ENCODE measurements at regions not wholly inside any gene's neighbourhood (a gene's known extent, or its start where the extent isn't known, plus 50 kb on each side); places are given as distances from the start of the nearest gene placed in this dataset.
A peak's percentile ranks its signal among the peaks of the same experiment; 100 is the strongest.

DNA sequence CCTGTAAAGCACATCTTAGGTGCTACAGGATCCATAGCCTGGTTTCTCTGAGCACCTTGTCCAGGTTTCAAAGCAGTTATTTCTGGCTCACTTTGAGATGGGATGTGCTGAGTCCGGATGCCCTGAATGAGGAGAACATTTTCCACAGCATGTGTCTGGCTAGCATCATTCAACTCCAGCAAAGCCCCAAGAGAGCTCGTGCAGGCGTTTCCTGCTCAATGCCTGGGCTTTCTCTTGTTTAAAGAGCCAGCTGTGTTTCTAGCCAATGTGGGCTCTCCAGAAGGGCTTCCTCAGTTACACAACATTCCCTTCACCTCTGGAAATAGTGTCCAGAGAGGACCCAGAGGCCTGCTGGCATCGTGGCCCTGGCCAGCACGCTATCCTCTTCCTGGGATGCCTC, 411.7 kb downstream of the DMAC1 start:
- no peak for DNase-seq

DNA sequence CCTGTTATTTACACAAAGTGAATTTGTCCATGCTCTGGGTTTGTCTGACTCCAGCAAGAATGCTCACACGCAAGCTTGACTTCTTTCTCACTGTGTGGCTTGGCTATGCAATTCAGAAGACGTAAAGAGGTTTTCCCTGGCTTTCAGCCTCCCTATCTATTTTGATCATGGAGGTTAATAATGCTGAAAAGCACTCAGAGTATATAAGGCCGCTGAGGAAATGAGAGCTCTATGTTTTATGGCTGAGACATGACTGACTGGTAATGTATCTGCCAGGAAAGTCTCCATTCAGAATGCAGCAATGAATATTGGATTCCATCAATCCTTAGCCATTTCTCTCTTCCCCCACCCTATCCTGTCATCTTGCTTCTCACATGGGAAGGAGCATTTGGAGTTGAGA, 417.3 kb downstream of the DMAC1 start:
- no peak for DNase-seq

DNA sequence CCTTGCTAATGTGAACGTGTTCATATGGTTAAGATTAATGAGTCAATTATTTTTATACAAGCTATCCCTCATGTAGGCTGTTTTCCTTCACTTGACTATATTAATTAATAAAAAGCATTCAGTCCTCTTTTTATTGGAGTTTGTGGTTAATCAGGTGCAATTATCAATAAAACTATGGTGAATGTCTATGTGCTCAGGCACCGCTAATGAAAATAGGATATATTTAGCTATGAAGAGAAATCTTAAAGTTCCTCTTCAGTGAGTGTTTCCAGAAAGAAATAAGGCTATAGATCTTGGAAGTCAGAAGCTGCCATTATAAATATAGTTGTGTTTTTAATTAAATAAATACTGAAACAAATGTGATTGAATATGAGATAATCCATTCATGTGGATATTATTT, 422.1 kb downstream of the DMAC1 start:
- no peak for DNase-seq

DNA sequence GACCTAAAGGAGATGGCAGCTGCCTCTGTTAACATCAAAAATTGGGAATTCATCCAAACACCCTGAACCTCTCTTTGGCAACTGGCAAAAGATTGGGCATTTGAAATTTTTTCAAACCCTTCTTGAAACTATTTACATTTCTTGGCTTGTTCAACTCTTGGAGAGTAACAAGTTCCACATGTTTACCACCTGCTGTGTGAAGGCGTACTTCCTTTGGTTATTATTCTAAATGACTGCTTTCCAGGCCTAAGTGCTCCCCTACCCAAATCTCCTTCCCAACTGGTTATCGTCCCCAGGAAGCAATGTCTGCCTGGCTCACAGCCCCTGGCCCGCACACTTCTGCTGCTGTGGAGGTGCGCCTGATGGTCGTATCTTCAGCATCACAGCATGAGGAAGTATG, 422.7 kb downstream of the DMAC1 start:
- DNase-seq, result no peak

DNA sequence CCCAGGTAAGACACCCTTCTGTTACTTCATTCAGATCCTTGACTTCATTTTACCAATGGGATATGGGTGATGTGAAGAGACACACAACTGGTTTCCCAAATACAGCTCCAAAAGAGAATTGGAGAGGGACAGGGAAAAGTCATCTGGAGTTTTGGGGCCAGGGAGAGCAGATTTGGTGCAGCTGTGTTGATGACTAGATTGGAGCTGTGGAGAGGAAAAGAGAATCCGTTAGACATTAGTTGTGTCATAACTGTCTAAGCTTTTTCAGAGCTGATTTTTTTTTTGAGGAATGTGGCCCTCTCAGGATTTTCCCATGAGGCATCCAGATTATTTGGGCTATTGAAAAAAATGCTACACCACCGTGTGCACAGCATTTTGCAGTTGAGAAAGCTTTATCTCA, 423.4 kb downstream of the DMAC1 start:
- no peak for DNase-seq

DNA sequence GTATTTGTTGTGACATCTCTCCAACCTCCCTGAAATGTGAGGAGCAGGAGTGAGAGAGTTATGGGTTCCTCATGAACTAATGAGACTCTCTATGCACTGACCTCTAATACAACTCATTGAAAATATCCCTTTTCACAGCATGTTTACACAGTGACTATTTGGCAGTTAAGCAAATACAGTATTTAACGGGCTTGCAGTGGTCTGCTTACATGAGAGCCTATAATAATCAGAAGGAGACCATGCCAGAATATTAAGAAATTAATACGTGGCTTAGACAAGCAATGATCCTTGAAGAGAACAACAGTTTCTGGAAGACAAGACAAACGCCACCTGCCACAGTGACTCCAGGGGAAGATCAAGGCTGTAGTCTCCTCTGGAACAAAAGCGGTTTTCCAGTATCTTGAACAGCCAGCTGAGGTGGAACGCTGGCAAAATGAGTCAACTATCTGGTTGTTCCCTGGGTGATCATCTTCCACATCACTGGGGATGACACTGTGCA, 424.5 kb downstream of the DMAC1 start:
- peak; percentile 73 for DNase-seq

DNA sequence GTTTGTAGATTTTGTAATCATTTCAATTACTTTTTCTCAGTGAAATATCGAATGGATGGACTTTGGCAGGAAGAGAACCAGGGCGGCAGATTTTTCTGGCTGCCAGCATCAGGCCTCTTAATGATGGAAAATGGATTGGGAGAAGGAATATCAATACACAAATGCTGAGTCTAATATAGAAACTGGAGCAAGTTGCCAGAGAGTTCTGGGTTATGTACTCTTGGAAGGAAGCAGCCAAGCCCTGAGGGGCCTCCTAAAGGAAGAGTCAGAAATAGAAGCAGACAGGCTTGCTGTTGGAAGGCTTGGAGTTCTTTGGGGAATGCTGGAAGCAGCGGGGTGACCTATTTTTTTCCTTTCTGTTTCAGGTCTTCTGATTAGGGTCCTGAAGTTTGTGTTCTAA, 428.6 kb downstream of the DMAC1 start:
- DNase-seq, result no peak

DNA sequence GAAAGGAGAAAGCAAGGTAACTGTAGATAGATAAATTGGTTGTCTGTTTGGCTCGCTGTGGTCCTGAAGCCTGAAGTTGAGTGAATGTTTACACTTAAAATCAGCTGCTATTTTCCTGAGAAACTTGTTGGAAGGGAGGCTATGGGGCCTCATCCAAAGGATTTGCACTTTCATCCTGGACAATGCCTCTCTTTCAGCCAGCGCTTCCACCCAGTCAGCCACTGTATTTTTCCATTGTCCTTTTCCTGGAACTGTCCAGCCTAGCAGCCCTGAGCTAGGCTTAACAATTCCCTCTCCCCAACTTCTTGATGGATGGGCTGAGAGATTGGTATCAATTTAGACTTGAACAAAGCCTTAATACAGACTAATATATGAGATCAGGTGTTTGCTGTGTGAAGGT, 429.2 kb downstream of the DMAC1 start:
- DNase-seq, result no peak

DNA sequence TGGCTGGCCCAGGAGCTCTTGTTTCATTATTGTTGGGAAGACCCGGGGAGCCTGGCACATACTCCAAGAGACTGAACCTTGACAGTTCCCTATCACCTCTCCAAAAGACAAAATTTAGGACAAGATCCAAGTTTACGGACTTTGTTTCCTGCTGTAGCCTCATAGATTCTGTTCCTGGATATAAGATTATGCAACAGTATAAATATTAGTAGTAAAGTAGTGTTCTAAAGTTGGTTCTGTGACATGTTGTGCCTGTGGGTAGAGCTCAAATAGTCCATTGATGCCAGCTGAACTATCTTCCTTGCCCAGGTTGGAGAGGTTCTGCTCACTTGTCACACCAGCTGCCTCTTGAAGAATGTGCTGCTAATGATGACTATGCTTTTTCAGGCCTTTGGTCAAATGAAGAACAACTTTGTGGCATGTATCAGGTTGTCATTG, 430.2 kb downstream of the DMAC1 start:
- DNase-seq, result no peak

DNA sequence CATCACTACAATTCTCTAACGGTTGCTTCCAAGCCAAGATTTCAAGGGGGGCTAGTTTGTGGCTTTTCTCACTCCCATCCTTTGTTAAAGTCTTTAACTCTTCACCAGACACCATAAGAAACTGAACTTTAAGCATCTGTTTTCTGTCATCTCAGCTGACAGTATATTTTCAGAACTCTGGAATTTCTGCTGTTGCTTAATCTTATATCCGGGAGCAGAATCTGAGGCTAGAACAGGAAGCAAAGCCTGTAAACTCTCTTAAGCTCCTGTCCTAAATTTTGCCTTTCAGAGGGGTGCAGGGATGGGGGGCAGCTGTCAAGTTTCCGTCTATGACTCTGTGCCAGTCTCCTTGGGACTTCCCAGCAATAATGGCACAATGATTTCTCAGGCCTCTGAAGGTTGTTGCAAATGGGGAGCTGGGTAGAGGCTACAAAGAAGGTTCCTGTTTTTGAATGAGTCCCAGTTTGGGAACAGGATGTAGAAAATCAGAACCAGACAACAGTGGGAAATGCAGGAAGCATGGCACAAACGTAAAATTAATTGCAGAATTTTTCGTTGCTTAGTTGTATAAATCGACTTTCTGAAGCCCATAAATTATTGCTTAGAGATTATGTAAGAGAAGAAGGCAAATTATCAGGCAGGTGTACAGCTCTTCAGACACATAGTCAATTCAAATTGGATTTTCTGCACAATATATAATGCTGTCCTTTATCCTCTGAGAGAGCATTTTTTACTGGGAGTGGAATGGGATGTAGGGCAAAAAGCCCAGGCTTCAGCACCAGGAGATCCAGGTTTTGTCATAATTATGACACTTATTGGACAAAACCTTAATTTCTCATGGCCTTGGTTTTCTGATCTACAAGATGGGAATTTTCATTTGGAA, 430.9 kb downstream of the DMAC1 start:
- peak; percentile 14 for DNase-seq

DNA sequence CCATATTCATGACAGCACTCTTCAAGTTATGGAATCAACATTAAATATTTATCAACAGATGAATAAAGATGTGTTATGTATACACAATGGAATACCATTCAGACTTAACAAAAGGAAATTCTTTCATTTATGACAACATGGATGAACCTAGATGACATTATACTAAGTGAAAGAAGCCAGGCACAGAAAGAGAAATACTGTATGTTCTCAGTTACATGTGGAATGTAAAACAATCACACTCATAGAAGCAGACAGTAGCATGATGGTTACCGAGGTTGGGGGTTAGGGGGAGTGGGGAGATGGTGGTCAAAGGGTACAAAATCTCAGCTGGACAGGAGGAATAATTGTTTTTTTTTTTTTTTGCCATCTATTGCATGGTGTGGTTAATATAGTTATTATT, 431.9 kb downstream of the DMAC1 start:
- DNase-seq, result no peak

DNA sequence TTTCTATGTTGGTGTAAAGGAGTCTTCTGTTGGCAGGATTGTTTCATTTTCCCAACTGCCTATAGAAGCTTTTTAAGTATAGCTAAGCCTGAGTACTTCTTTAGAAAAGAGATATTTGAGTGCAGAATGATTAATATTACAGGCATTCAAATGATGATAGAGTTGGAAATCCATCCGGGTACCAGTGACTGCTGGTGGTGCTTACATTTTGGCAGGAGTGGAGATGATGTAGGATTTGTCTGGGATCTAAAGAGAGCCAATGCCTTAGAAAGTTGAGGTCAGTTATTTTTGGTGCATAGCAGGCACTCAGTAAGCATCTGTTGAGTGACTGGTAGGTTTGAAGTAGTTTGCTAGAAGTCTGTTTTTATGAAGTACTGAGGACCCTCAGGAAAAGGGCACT, 433.5 kb downstream of the DMAC1 start:
- DNase-seq, result no peak

DNA sequence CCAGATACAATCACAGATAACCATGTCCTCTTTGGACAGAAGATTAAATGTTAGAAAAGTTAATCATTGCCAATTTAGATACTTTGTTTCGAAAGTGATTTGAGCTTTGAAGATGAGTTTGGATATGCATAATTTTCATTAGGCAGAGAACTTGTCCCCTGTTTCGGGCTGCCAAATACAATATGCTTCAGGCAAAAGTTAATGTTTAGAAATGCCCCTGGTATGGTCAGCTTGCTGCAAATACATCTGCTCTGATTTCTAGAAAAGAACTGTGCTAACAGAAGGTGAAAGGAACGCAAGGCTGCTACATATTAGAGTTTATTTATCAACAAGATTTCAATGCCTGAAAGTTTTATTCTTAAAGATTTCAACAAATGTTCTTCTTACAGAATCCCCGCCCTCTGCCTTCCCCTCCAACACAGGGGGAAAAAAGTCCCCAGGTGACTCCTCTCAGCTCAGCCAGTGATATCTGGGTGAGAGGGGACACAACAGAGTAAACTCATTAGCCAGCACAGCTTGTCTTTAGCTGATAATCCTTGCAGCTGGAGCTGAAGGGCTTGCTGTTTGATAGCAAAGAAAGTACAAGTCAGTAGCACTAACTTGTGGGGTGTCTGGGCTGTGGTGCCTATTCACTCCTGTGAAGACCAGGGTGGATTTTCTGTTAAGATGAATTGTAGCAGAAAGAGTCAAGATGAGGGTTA, 435.7 kb downstream of the DMAC1 start:
- DNase-seq, result no peak

DNA sequence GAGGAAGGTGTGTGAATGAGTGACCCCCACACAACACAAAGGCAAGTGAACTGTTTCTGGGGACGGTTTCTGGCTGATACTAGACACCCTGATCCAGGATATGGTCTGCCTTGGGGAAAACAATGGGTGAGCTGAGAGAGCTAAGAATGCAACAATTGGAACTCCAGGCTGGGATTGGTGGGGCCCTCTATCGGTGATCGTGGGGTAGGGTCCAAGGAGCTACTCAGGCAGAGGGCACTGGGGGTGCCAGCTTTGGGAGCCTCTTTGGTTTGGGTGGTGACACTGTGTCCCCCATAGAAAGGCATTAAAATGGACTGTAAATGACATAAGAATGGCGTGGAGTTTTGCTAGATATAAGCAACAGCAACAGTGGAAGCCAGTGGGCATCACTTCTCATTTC, 439.1 kb downstream of the DMAC1 start:
- no peak for DNase-seq

DNA sequence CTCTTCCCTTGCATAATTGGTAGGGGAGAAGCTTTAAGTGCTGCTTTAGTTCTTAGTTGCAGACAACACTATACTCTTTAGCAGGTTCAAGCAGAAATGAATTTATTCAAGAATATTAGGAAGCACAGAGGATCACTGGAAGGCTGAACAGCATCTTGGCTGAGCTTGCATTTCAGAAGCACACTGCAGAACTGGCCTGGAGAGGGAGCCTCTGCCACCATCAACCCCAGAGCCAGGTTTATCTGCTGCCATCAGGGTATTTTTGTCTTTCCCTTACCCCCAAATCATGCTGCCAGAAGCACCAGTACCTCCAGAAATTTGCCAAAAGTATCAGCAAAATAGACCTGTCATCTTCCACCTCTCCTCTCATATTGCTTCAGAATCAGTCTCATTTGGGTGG, 440.7 kb downstream of the DMAC1 start:
- DNase-seq, result no peak

DNA sequence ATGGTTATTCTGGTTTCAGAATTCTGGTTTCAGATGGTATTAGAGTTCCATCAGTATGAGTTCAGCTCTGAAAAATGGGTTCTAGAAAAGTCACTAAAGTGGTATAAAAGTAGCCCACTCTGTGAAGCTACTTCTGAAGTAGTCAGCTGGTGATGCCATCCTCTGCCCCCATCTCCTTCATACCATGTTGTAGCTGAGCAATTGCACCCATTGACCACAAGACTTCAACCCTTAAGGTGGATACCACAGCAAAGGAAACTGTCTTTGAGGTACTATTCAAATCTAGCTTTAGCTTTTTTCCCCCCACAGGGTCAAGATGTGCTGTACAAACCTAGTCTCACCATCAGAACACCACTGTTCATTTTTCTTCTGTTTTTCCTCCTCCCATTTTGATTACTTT, 444.9 kb downstream of the DMAC1 start:
- DNase-seq, result no peak

DNA sequence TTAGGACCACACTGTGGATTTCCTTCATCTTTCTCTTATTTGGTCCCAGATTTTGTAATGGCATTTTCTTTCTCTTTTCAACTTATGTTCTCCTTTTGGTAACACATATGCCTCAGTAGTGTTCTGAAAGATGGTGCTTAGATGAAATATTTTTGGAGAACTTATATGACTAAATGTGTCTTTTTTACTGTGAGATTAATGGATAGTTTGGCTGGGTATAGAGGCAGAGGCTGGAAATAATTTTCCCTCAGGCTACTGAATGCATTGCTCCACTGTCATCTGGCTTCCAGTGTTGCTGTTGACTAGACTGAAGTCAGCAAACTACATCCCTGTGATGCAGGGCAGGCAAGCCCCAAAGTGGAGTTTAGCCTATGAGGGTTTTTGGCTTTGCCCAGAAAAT, 450.9 kb downstream of the DMAC1 start:
- DNase-seq, result no peak

DNA sequence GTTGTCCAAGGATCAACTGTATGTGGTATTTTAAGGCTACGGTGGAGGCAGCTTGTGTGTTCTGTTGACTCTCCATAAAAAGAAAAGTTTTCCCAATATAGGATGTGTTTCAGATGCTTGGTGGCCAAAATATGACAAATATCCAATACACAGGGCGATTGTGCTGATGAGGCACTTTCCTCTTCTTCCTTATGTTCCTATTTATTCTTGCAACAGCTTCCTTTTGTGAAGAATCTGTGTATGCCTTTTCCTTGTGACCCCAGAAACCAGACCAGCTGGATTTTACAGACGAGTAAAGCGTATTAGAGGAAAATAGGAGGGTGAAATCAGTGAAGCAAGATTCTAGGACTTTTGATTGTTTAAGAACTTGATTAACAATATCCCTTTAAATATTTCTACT, 452.0 kb downstream of the DMAC1 start:
- DNase-seq, result no peak

DNA sequence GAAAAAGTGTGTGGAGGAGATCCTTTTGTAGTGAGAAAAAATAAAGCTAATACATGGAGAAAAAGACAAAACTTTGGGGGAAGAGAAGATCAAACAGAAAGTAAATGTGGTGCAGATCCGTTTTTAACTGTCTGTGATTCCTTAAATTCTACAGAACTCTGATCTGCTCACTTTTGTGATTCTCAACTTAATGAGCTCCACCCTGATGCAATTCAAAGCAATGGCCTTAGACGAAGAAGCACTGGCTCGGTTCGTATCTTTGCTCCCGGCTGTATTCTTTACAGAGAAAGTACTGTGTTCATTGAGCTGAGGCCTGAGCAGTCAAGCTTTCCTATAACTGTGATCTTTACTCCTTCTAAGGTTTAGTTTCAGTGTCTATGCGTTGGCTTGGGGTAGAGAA, 453.4 kb downstream of the DMAC1 start:
- DNase-seq, result no peak

DNA sequence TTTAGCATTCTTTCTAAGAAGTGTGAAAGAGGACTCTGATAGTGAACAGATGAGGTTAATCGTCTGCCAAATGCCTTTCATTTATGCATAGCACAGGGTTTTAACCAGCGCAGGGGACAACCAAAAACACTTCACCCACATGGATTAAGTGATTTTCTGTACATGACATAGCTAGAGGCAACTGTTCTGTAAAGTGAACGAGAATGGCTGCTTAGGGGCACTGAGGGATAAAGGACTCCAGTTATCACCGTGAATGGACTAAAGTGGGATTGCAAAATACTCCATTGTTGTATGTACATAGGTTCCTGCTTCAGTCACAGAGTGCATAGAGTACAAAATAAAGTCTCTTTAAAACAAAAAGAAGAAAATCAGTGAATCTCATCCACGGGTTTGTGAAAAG, 456.8 kb downstream of the DMAC1 start:
- no peak for DNase-seq

DNA sequence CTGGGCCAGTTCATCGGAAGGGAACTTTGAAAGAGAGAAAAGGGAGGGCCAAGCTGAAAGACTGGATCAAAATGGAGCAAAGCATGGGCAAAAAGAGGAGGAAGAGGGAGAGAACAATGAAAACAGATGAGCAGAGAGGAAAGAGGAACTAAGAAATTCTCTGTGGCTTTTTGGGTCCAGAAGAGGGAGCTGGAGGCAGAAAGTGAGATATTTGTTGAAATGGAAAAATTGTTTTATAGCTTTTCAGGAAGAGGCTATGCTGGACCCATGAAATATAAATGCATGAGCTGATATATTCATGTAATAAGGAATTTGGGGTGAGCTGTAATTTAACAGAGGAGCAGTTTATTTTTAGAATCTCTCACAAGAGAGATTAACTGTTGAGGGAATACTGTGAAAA, 457.3 kb downstream of the DMAC1 start:
- no peak for DNase-seq

DNA sequence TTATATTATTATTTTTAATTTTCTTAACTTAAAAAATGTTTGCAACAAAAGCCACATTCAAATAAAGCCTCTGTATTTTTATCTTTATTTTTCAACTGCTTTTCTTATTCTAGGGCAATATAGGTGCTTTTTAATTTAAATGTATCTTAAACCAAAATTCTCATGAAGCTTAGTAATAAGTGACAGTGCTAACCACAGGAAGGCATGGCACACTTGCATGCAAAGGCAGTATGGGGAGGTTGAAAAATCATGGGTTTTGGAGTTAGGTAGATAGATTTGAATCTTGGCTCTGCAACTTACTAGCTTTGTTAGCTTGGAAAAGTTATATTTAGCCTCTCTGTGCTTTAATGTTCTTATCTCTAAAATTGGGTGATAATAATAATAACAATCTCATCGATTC, 458.0 kb downstream of the DMAC1 start:
- no peak for DNase-seq

DNA sequence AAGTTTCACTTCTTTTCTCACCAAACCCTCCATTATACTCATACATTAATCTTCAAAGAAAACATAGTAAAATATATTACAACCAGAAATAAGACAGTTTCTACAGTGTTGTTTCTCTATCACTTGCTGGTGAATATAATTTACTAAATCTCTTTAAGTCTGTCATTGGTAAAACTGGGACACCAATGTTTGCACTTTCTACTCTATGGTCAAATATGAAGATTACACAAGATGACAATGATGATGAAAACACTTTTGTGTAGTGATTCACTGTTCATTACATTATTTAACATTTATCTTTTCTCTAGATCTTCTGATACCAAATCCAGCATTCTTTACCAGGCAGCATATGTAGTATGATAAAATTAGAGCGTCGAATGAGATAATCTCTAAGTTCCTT, 459.1 kb downstream of the DMAC1 start:
- DNase-seq, result no peak

DNA sequence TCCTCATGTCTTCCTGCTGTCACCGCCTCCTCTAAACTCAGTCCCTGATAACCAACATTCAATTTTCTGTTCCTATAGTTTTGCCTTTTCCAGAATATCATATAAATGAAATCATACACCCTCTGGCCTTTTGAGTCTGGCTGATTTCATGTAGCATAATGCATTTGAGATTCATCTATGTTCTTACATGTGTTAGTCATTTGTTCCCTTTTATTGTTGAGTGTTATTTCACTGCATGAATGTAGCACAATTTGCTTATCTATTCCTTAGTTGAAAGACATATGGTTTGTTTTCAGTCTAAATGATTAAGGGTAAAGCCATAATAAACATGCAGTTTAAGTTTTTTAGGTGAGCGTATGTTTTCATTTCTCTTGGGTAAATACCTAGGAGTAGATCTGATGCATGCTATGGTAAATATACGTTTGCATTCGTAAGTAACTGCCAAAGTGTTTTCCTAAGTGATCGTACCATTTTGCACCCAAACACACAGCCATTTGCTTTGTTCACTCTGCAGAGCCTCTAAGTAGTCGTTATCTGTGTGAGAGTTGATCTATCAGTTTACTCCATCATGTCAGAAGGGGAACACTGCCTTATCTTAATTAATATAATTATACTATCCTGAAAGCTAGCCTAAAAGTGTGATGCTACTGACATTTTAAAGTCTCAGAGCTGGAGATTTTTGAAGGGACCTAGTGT, 460.8 kb downstream of the DMAC1 start:
- DNase-seq, result no peak
